NOMO-1 treated with dmso at 0.1 percent for 144 hours (cell line): ENCODE measurements at regions not wholly inside any gene's neighbourhood (a gene's known extent, or its start where the extent isn't known, plus 50 kb on each side); places are given as distances from the start of the nearest gene placed in this dataset.

Source experiments
- DNase-seq: peaks from one replicate; lab custom pipeline; 2025; ENCODE audit not compliant: unreplicated experiment; lab: John Stamatoyannopoulos, UW

DNA sequence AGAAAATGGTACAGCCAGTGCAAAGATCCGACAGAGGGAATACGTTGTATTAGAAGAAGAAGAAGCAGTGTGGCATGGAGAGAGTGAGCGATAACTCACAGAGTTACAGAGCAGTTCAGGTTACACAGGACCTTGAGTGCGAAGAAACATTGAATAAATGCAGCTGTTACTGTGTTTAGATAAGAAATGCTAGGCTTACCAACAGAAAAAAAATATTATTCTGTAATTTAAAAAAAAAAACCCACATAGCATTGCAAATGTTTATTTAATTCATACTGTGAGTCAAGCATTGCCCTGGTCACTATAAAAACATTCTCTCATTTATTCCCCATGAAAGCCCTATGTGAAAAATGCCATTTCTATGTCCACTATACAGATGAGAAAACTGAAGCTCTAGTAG is 373.4 kb upstream of the EPHA7 start:
- DNase-seq, result no peak

DNA sequence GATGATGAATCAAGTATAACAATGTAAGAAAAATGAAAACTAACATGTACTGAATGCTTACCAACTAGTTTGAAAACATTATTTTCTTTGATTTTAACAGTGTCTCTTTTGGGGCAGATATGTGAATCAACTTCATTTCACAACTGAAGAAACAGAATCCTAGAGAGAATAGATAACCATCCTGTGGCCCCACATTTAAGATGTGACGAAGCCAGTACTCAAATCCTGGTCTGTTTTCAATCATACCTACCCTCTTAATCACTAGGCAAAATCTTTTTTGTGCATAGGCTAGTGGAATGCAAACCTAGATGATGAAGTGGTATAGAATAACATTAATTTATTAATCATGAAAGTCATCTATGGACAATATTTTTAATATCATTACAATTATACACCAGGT is 371.6 kb upstream of the EPHA7 start:
- DNase-seq, result no peak

DNA sequence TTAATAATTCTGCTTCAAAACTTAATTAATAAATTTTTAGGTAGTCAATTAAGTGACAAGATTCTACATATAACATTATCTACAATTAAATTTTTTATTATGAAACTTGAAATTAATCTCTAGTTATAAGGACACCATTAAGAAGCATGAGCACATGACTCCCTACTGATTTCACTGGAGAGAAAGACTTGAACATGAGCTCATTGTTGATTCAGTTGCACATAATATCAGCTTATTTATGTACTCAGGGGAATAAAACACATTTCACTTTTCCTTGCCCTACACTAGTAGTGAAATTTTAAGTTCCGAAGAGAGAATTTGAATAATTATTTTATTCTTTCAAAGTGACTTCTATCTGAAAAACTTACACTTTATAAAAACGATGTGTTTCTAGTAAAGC is 370.2 kb upstream of the EPHA7 start:
- DNase-seq, result no peak

DNA sequence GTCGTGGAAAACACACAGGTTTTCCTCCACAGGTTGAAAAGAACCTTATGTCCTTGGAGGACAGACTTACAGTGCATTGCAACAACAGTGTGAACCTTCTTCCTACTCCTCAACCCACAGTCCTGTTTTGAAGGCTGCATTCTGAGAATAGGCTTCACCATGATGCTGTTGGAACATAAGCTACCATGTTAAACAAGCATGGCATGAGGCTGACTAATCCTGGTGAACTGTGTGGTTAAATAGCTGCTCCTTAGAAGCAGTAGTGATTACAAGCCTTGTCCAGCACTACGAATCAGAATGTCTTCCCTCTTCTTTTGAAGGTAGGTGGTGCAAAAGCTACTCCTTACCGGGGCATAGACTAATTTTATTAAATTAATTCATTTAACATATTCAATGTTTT is 368.5 kb upstream of the EPHA7 start:
- no peak for DNase-seq

DNA sequence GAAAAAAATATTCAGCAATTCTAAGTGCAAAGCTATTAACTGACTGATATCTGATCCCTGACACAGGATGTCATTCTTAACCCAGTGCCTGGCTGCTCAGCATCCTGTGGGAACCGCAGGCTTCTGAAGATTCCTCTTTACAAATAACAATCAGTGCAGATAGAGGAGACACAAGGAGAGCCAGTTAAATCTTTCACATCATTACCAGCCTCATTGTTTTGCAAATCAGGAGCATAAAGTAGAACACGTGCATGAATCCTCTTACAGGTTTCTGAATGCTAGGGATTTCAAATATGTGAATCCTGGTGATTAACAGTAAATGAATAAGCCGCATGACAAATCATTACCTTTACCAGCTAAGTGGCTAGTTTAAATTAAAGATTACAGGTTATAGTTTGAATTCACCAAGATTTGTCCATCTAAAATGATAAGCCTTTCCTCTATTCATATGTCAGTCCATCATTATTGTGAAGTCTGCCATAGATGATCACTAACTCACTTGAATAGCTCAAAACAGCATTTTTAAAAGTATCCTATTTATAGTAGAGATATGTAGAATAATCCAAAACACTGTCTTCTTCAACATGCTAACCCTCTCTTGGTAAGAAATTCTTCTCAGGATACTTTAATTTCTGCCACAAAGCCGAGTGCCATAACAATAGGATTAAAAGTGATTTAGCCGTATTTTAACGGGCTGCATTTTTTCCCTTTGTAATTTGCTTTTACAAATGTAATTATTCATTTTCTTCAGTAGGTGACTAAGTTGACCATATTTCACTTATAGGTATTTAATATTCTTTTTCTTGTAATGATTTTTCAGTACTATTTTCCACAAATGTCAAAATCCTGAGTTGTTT is 367.3 kb upstream of the EPHA7 start:
- no peak for DNase-seq

DNA sequence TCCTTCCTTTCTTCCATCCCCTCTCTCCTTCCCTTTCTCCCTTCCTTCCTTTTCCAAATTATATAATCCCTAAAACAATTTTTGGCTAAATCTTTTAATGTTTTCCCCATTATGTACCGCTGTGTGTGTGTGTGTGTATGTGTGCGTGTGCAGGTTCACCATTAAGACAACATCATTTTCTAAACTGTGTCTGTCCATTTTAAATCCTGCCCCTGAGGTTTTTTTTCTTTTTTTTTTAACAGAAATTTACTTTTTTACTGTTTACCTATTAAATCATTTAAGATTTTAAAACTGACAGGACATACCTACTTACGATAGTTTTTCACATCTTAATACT is 366.3 kb upstream of the EPHA7 start:
- DNase-seq, result no peak

DNA sequence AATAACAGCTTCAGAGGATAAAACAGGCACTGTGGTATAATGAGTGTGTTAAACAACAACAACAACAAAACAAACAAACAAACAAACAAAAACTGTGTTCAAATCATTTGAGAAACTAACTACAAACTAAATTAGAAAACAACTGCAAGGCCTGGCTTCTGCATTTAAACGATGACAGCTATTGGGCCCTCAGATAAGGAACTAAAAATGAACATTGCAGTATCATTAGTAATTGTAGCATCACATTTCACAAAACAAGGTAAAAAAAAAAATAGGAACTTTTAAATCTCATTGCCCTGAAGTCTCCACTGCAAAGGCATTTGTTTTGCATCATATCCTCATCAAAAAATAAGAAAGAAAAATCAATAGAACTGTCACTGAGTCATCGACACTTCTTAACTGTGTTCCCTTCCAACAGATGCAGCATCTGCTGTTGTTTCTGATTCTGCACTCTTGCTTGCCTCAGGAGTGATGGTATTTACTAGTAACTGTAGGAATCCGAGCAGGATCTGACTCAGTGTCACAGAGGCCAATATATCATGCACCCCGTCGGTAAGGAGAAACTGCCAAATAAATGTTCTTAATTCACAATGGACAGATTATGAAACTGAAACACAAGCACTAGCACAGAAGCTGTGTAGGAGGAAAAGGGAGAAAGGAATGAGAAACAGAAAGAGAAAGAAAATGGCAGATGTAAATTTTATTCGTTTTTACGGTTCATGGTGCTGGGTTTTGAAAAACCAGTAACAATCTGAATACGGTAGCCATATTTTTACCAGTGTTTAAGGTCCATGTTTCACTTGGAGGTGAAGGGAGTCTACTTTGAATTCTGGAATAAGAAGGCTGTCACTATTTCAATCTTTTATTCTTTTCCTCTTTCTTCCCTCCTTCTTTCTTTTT is 365.7 kb upstream of the EPHA7 start:
- no peak for DNase-seq

DNA sequence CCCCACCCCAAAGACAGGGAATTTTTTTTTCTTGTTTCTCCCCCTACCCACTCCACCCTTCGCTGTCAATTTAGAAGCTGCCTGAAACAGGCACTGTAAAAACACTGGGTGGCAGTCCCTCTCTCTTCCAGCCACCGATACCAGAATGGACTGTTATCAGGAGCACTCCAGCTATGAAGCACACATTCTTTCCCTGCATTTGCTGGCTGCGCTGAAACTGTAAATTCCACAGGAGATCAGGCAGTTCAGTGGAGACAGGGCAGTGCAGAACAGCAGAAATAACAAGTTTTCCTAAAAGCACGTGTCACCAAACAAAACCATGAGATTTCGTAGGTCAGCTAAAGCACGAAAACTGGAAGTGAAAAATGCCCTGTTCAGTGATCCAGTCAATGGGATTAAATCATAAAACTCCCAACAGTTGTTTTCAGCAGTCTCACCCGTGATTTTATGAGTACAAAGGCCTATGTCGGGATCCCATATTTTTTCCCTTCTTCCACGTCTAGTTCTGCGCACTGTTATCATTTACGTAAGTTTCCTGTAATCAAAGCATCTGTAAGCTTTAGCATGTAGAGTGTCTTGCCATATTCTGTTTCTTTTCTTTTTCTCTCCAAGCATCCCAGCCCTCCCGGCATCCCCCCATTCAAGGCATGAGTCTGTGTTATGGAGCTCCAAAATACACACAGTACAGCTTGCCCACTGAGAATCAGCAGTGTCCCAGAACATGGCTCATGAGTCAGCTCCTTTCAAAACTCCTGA is 359.9 kb upstream of the EPHA7 start:
- DNase-seq, result no peak

DNA sequence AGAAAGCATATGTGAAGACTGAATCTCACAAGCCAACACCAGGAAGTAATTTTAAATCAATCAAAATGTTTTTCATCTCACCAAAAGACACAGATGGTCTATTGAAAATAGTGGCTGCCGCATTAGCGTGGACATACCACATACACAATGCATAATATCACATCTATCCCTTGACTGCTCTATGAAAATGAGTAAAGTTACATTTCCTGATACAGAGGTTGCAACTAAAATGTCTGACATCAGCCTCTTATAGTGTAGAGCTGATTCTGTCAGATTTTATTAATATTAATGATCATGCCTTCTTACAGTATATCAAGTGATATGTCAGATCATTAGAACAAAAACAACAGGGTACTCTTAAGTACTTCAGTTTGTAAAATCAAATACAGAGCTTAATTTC is 339.8 kb upstream of the EPHA7 start:
- DNase-seq, result no peak

DNA sequence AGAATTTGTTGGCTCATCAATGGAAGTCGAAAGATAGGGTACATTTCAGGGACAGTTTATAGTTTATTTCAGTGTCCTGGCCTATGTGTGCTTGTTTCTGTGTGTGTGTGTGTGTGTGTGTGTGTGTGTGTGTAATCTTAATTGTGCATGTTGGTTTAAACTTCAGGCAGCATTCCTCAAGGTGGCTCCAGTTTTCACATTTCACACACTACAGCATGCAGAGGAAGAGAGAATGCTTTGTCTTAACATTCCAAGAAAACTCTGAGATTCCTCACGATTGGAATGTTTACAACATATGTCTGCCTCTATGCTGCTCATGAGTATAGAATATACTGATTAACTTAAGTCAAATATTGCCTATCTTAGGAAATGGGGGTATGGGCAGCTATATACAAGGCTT is 332.6 kb upstream of the EPHA7 start:
- DNase-seq, result no peak

DNA sequence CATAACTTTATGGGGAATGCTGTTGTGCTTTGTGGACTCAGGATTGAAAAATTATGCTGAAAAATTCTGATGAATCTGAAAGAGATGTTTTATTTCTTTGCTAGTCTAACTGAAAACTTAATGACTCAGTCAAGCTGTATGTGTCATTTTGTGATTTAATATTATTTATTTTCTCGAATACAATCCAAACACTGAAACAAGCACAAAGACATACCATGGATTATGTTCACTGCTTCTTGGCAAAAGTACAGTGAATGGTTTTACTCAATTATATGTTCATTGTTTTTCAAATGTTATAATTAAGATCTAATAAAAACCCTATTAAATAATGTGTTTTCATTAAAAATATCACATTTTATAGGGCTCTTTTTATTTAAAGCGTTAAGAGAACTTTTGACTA is 330.6 kb upstream of the EPHA7 start:
- no peak for DNase-seq

DNA sequence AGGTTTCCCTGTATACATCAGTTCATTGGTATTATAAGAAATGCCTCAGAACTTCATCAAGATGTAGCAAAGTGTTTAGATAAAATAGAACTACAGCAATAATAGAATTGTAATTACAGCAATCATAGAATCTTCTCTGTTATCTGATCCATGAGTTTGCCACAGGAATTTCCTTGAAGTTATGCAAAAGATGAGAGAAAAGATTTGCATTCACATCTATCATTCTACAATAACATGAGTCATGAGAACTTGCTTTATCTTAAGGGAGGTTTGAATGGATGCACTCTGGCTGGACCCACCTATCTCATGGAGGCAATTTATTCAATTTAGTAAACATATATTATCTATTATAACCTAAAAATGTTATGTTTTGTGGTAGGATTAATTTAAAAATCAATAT is 329.8 kb upstream of the EPHA7 start:
- DNase-seq, result no peak

DNA sequence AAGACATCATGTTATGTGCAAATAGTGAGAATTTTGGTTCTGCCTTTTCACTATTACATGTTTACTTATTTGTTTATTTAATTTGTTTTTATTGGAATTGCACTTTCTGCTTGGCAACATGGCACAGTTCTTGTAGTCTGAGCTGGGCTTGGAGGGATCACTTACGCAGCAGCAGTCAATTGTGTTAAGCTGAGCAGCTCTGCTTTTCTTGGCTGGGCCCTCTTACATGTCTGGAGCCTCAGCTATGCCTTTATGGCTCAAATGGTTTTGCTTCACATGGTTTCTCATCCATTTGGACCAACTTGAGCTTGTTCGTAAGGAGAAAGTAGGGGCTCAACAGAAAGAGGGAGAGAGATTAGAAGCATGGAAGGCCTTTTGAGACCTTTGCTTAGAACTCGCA is 327.5 kb upstream of the EPHA7 start:
- DNase-seq, result no peak

DNA sequence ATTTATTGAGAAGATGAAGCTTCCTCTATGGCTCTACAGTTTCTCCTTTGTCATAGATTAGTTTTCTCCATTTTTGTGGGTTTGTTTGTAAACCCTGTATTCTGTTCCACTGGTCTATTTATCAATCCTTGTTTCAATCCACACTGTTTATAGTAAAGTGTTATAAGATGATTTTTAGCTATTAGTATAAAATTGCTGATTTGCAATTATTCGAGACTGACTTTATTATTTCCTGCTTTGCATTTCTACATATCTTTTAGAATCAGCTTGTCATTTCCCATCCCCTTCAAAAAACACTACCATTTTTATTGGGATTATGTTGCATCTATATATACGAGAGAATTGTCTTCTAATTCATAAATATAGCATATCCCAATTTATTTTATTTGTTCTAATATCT is 325.9 kb upstream of the EPHA7 start:
- no peak for DNase-seq

DNA sequence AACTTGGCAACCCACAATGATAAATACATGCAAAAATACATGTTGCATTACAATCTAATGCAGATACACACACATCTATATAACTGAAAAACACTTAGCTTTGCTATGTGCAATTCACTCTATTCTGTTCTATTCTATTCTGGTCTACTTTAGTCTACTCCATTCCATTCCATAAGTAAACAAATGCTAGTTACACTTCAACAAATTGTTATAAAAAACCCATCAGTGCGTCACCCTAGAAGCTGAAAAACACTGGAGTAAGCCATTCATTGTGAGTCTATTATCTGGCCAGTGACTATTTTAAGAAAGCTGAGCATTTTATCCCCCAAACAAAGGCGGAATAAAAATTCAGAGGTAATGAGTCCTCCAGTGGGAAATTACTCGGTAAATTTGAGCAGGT is 315.7 kb upstream of the EPHA7 start:
- no peak for DNase-seq

DNA sequence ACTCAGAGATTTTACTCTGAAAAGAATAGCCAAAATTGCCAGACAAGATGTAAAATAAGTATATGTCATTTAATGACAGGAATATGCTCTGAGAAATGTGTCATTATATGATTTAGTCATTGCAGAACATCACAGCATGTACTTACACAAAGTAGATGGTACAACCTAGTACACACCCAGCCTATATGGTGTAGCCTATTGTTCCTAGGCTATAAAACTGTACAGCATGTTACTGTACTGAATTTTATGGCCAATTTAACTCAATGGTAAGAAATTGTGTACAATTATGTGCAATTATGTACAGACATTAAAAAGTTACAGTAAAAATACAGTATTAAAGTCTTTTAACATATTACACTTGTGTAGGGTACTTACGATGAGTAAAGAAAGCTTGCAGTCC is 311.9 kb upstream of the EPHA7 start:
- no peak for DNase-seq

DNA sequence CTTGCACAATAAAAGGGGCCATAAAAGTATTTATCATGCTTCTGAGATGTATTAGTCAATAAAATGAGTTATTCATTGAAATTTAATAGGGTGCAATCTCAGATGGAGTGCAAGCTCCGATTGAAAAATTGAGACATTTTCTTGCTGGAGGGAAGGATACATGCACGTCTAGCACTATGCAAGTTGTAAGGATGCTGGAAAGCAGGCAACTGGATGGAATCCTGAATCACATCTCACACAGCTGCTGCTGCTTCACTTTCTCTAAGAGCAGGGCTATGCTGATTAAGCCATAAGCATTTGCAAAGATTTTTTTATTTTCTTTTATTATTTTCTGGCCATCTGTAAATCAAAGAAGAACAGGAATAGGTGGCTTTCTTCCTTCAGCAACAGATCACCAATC is 308.8 kb upstream of the EPHA7 start:
- no peak for DNase-seq

DNA sequence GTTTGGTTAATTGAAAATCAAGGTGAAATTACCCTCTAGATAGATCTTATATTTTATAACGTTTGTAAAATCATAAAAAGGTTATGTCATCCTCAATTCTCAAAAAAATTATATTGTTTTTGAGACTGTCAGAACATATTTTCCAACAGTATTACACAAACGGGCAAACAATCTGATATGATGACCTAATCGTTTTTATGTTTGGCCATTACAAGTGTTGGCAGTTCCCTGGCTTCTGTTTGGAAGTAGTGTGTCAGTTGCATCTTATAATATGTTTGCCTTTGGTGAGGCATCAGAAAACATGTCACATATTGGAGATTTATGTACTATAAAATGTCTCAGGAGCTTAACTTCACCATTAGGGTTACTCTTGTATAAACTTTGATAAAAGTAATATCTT is 308.1 kb upstream of the EPHA7 start:
- DNase-seq, result no peak

DNA sequence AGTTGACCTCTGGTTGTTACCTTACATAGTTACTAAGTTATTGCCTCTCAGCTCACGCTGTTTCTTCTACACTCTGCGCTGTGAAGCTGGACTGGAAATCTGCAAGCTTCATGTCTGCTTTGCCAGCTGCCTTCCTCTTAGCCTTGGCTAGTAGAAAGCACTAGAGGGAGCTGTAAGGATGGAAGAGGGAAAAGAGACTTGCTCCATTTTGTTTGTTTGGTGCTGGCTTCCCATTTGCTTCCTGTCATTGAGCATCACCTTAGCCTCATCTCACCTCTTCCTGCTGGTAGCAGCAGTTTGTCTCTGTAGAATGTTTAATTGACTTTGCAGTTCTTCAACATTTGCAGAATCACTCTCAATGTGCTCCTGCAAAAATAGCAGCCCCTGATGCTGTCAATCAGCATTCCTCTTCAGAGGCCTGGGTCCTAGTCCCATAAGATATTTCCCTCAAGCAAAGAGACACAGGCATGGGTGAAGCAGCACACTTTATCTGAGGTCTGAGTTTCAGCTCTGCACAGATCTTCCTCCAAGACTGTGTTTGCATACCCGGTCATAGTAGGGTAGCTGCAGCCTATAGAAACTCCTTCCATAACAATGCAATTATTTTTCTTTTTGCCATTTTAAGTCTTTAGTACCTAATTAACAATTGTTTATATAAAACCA is 302.2 kb upstream of the EPHA7 start:
- DNase-seq, result no peak

DNA sequence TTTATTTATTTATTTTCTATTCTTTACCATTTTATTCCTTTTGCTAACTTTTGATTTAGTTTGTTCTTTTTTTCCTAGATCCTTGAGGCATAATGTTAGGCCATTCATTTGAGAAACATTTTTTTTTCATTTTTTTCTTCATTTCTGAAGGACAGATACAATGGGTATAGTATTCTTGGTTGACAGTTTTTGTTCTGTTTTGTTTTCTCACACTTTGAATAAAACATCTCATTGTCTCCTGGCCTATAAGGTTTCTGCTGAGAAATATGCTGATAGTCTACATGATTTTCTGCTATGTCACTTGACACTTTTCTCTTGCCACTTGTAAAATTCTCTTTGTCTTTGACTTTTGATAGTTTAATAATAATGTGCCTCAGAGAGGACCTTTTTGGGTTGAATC is 294.6 kb upstream of the EPHA7 start:
- no peak for DNase-seq

DNA sequence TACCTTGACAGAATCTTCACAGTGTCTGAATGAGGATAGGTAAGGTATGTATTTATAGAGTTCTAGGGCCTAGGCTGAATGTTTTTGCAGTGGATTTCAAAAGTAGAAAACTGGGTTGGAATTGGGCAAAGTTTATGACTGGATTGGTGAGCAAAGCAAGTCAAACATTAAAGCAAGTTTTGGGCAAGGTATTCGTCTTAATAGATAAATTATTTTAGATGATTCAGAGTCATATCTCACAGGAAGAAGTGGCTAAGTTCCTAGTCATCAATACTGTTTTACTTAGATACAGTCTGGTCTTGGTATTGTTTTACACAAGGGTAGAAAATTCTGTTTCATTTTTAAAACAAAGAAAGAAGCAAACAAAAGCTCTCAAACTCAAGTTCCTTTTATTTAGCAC is 284.1 kb upstream of the EPHA7 start:
- DNase-seq, result no peak
